ENCODE measurements at regions not wholly inside any gene's neighbourhood (a gene's known extent, or its start where the extent isn't known, plus 50 kb on each side); places are given as distances from the start of the nearest gene placed in this dataset.

DNA sequence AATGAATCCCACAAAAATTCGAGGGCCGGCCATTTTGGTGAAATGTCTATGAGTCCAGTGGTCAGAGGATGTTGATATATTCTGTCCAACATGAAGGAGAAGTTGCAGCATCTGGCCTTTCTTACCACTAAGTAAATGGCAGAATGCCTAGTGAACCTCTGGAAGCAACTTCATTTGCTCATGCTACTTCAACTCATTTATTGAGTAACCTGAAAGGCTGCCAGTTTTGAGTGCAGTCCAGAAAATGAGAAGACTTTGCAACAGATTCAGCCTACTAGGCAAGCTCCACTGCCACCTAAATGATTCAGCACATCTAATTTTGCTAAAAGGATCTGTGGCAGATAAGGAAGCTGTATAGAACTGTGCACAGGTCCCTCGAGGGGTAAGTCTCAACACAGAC, 265.0 kb downstream of the OPA1 start:
- Mint-ChIP-seq H3K4me1 (peaks cover 15% of the 10 kb centered on the region in 2 experiments), H3K9me3 (peaks cover 0 to 4% of the 10 kb centered on the region in 2 experiments; a peak in 3 of 5 replicates), H3K27ac (no peak overlapping the region), H3K36me3 (ENCODE audit: insufficient read depth in 1 of 3, low read depth in 3 of 3) (peaks cover 0 to 7% (median 4%) of the 10 kb centered on the region in 3 experiments; a peak in 3 of 7 replicates), H3K27me3 (ENCODE audit: low read depth) (peaks cover 10% of the 10 kb centered on the region), H3K4me3 (no peak overlapping the region)
- H3K14ac ChIP-seq (ENCODE audit: insufficient read depth, low read length), result no peak overlapping the region
- TF ChIP-seq CTCF (conservative IDR thresholded peaks at IDR 0.05), result no peak
- H4K20me1 ChIP-seq (ENCODE audit: control insufficient read depth, insufficient read depth, insufficient read length), result no peaks in the 10 kb centered on the region
- H3K27me3 ChIP-seq (ENCODE audit: insufficient read depth, low read length), result no peaks in the 10 kb centered on the region
- H2BK20ac ChIP-seq (ENCODE audit: low read depth, low read length, poor library complexity, severe bottlenecking), result no peak overlapping the region
- no peak overlapping the region for H3K4ac ChIP-seq (ENCODE audit: low read depth, low read length)
- H2BK15ac ChIP-seq (ENCODE audit: low read depth, low read length), result no peak overlapping the region
- H4K8ac ChIP-seq (replicated peaks; ENCODE audit: insufficient read length, low read depth, low read length), result no peak overlapping the region
- H3K9me3 ChIP-seq (ENCODE audit: control insufficient read depth, low read depth, low read length), result no peaks in the 10 kb centered on the region
- no peak overlapping the region for H3K56ac ChIP-seq (ENCODE audit: insufficient read length, low read depth, low read length)
- no peak overlapping the region for H4K91ac ChIP-seq (ENCODE audit: insufficient read length, low read depth, low read length)
- H3K23ac ChIP-seq (ENCODE audit: insufficient read length, low read depth, low read length), result no peak overlapping the region
- no peak overlapping the region for H4K5ac ChIP-seq (ENCODE audit: insufficient read length, low read depth, low read length)
- no peaks in the 10 kb centered on the region for H3K79me1 ChIP-seq (ENCODE audit: insufficient read depth, low read depth, low read length, poor library complexity, severe bottlenecking)
- H3K27ac ChIP-seq (ENCODE audit: insufficient read length, low read depth, low read length), result no peak overlapping the region
- no peak overlapping the region for H2AFZ ChIP-seq (ENCODE audit: low read length)
- no peak overlapping the region for H2BK5ac ChIP-seq (ENCODE audit: insufficient read length, low read length)
- WGBS (ENCODE audit: extremely low coverage, insufficient read length, low lambda C conversion rate), result no CpG with 5 or more reads among the region's 3 CpGs
- no peak overlapping the region for H2AK5ac ChIP-seq (ENCODE audit: insufficient read length, low read length)
- H3K79me2 ChIP-seq (ENCODE audit: insufficient read depth, low read length), result no peaks in the 10 kb centered on the region
- H3T11ph ChIP-seq (ENCODE audit: low read length), result no peak overlapping the region
- no peak overlapping the region for H3K4me2 ChIP-seq (ENCODE audit: insufficient read depth, insufficient read length, low read length)
- no peak for DNase-seq
- no peak overlapping the region for H2BK12ac ChIP-seq (ENCODE audit: insufficient read length, low read depth, low read length)
- no peak overlapping the region for H2BK120ac ChIP-seq (ENCODE audit: low read depth, low read length, poor library complexity, severe bottlenecking)
- H3K18ac ChIP-seq (ENCODE audit: insufficient read length, low read depth, low read length), result no peak overlapping the region
- H3K4me1 ChIP-seq (ENCODE audit: insufficient read depth, low read length), result peaks cover 5% of the 10 kb centered on the region; the same call in 1 of the 2 replicates
- no peak overlapping the region for H3K9ac ChIP-seq (ENCODE audit: extremely low read depth, insufficient read length, low read length)
- H3K23me2 ChIP-seq (ENCODE audit: insufficient read length, low read depth, low read length, poor library complexity, severe bottlenecking), result no peaks in the 10 kb centered on the region

Data from H9 (cell line).